HG03432 (cell line): ENCODE measurements at regions not wholly inside any gene's neighbourhood (a gene's known extent, or its start where the extent isn't known, plus 50 kb on each side); places are given as distances from the start of the nearest gene placed in this dataset.

ENCODE experiments used
- ATAC-seq: cut with Tn5 transposase; IDR thresholded peaks from one replicate; pipeline ENCODE4 v1.9.1; 2021; ENCODE audit warnings: mild to moderate bottlenecking, moderate library complexity; ENCODE audit not compliant: unreplicated experiment

- no peak for ATAC-seq
These were observed 313.6 kb downstream of the TBC1D32 start for GRCh38 chr6:121020656-121021055.

- no peak for ATAC-seq
These were observed 325.7 kb downstream of the TBC1D32 start for GRCh38 chr6:121008553-121008952.

DNA sequence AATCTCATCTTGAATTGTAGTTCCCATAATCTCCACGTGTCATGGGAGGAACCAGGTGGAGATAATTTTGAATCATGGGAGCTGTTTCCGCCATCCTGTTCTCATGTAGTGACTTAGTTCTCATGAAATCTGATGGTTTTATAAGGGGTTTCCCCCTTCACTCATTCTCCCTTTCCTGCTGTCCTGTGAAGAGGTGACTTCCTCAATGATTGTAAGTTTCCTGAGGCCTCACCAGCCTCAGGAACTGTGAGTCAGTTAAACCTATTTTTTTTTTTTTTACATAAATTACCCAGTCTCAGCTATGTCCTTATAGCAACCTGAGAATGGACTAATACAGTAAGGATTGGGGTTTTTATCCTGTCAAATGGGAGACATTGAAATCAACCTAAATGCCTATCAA, 328.3 kb downstream of the TBC1D32 start:
- ATAC-seq, result no peak

DNA sequence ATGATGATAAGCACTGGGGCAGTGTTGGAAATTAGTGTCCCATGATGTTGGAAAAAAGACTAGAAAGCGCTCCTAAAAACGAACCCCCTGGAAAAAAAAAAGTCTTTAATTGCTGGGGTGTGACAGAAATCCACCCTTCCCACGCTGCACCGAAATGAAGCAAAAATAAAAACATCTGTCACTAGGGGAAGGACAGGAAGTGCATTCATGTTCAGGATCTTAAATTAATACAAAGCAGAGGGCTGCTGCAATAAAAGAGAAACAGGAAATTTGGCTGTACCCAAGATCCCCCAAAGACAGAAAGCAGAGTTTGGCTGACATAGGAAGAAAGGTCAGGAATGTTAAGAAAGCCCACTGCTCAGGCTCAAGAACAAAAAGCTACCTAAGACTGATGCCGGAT, 333.9 kb downstream of the TBC1D32 start:
- peak; percentile 46 for ATAC-seq

GRCh38 chr6:120996340-120996739, 337.9 kb downstream of the TBC1D32 start:
- ATAC-seq, result no peak

GRCh38 chr6:120994573-120994967, 339.7 kb downstream of the TBC1D32 start:
- ATAC-seq, result no peak

- ATAC-seq, result no peak
These were observed 340.2 kb downstream of the TBC1D32 start for GRCh38 chr6:120993929-120994572.

DNA sequence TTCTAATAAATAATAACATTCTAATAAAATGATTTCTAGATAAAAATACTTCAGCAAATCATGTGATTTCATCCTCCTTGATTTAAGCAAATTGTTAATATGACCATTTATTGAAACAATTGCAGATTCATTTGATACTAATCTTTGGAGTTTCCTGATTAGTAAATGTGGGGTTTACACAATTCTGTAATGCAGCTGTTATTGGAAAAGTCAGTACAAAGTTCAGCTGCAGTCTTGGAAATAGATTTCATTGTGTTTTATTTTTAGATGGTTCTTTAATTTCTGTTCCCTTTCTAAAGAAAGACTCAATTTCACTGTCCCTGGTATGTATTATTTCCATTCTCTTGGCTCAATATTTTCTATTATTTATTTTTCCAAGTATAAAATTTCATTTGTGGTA, 342.0 kb downstream of the TBC1D32 start:
- no peak for ATAC-seq

GRCh38 chr6:120990866-120991265, 343.4 kb downstream of the TBC1D32 start:
- no peak for ATAC-seq

DNA sequence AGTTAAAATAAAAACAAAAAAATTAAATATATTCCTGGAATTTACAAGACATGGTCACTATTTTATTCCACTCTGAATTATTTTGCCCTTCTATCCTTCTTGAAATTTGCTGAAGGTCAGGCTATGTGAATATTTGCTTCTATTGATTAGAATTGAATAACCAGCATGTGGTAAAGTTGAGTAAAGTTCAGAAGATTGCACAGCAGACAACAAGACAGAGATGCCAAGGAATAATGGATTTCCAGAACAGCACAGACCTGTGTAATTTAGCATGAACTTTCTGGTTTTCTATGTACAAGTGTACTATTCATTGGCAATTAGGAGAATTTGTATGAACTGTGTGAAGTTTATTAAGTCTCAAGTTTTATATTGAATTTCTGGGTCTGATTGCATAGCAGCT, 352.4 kb downstream of the TBC1D32 start:
- no peak for ATAC-seq

GRCh38 chr6:120966321-120966720, 368.0 kb downstream of the TBC1D32 start:
- peak; percentile 26 for ATAC-seq

- ATAC-seq, result peak; percentile 75
These were observed 368.5 kb downstream of the TBC1D32 start for GRCh38 chr6:120965814-120966213.

DNA sequence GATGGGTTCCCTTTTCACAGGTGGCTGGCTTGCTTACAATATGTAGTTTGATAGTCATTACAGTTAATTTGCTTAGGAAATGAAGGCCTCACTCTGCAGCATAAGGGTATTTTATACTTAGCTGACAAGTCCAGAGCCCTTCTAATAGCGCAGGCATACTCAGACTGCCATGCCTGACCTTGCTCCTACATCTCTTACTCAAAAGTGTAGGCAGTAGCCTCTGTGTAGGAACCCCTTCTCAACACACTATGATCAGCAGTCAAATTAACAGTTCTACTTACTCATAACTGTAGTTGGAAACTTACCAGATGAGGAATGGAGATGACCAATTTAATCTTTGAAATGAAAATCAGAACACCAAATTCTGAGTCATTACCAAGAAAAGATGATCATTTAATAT, 373.5 kb downstream of the TBC1D32 start:
- peak; percentile 64 for ATAC-seq

- no peak for ATAC-seq
These were observed 380.2 kb downstream of the TBC1D32 start for GRCh38 chr6:120954111-120954510.

DNA sequence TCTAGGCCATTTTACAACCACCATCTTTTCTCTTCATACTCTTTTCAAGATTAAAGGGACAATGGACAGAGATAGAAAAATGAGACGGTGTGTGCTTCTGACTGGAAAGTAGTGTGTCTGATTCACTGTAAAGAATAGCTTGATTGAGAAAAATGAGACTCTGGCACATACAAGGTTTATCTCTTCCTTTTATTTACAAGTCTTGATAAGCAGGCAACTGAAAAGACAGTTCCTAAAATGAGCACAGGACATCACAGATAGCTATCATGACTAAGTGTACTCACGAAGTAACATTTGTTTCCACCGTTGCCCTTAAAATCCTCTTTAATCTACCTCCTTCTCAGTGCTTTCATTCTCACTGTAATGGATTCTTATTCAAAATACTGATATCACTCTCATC, 383.0 kb downstream of the TBC1D32 start:
- no peak for ATAC-seq

GRCh38 chr6:120947111-120947510, 387.2 kb downstream of the TBC1D32 start:
- ATAC-seq, result no peak

DNA sequence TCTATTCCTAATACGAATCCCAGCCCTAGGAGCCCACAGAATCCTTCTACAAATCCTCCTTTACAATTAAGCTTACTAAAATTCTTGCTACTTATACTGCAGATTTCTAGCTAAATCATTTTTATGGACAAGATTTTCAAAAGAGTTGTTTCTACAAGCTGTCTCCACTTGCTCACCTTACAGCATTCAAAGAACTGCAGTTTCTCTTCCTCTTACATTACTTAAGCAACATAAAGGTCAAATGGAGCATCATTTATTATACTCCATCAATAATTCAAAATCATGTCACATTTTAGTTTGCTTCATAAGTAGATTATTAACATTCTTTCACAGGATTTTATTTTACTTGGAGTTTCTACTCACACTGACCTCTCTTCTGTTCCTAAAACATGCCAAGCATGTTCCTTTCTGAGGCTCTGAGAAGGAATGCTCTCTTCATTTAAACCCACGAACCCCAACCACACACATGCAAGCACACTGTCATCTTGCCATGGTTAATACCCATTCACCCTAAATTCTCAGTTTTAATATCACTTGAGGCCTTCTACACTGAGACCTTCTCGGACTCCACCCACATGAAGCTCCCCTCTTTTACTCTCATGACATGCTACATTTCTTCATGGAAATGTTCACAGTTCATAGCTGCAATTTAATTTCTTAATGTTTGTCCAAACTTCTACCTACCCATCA, 388.2 kb downstream of the TBC1D32 start:
- peak; percentile 85 for ATAC-seq

DNA sequence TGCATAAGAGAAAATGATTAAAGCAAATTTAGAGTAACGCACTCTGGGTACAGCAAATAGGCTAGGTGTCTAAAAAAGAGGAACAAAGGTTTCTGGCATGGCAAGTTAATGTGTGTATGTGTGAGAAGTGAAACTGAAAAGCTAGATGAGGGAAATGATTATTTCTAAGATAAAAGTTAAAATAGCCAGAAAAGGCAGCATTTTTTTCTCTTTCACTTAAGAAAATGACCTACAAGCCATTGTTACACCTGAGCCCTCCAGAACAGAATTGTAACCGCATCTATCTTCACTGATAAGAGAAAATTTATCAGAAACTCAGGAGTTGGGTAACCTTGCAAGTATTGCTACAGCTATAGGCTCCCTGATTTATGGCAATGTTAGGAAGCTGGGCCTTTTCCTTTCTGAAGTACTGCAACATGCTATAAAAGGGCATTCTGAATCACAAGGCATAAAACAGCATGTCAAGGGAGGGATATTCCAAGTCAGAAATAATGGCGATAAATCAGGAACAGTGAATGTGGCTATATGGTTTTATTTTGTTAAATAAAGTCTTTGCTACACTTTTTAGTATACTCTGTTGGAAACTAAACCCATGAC, 395.3 kb downstream of the TBC1D32 start:
- peak; percentile 98 for ATAC-seq

DNA sequence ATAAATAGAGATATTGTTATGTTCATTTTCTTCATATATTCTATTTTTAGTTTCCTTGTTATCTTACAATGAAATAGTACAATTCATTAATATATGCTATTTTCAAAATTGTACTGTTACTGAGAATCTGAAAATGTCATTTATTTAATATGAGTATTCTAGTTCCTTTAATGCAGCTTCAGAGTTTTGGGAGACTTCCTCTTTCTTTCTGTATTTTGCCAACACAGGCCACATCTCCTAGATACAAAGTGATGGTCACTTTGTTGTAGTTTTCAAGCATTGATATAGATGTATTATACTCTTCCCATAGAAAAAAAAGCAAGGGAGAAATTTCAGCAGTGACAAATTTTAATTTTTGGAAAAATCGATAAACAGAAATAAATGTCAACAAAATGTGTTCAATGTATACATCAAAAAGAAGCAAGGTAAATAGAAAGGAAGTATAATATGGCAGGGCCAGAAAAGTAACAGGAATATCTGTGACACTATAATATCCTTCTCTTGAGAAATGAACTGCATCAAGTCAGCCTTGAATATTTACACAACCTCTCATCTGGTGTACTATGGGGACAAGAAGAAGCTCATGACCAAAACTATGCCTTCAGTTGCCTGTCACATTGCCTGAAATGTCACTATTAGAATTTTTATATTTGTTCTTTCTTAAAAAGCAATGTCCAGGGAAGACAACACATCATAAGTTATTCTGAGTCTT, 396.0 kb downstream of the TBC1D32 start:
- peak; percentile 51 for ATAC-seq

- peak; percentile 40 for ATAC-seq
These were observed 398.4 kb downstream of the TBC1D32 start for GRCh38 chr6:120935908-120936307.

GRCh38 chr6:120935016-120935415, 399.3 kb downstream of the TBC1D32 start:
- no peak for ATAC-seq
